H1 (cell line): ENCODE measurements at regions not wholly inside any gene's neighbourhood (a gene's known extent, or its start where the extent isn't known, plus 50 kb on each side); places are given as distances from the start of the nearest gene placed in this dataset.

ENCODE experiments used
- CTCF ChIA-PET: fragments of 300-600 bp; sonication (Branson Sonifier 250); formaldehyde crosslinking; loops from one replicate; lab custom pipeline; 2021; ENCODE audit not compliant: partially characterized antibody; lab: Charles Lee
- POLR2A ChIA-PET: fragments of 300-600 bp; sonication (Branson Sonifier 250); formaldehyde crosslinking; loops from one replicate; lab custom pipeline; 2021; ENCODE audit warnings: inconsistent platforms; ENCODE audit not compliant: partially characterized antibody; lab: Charles Lee
- DNase-seq, 2 experiments: peaks; one replicate each; pipeline versions ENCODE4 v3.0.0 to v3.0.0-alpha.2; 2010 to 2022; ENCODE audit warnings: low spot score in 2 of 2, low read depth in 1 of 2, mixed read lengths in 1 of 2
- FAIRE-seq: peaks from 2 replicates; lab custom pipeline; 2011; peaks lifted over from hg19 to GRCh38; lab: Jason Lieb, UNC
- H2AFZ ChIP-seq: 2 replicates; pipeline ENCODE4 v1.8.1; 2012; ENCODE audit warnings: low read length, inconsistent platforms
- H2AK5ac ChIP-seq: 2 replicates; pipeline ENCODE4 v1.6.1; 2013; ENCODE audit warnings: low read depth, low read length
- H2BK120ac ChIP-seq: replicated peaks from 2 replicates; pipeline ENCODE3; 2013; ENCODE audit warnings: low read depth, low read length, inconsistent platforms
- H2BK12ac ChIP-seq: 2 replicates; pipeline ENCODE4 v1.6.1; 2013; ENCODE audit warnings: low read depth, low read length
- H2BK15ac ChIP-seq: 2 replicates; pipeline ENCODE4 v1.6.1; 2013; ENCODE audit warnings: low read length
- H2BK20ac ChIP-seq: 2 replicates; pipeline ENCODE4 v1.6.1; 2013; ENCODE audit warnings: low read length
- H2BK5ac ChIP-seq: 2 replicates; pipeline ENCODE4 v1.6.1; 2013; ENCODE audit warnings: low read depth, low read length
- H3K14ac ChIP-seq: 2 replicates; pipeline ENCODE4 v1.6.1; 2013; ENCODE audit warnings: inconsistent platforms; ENCODE audit not compliant: insufficient read length
- H3K18ac ChIP-seq: 2 replicates; pipeline ENCODE4 v1.6.1; 2013; ENCODE audit warnings: low read length; ENCODE audit errors: extremely low read depth
- H3K23ac ChIP-seq: 2 replicates; pipeline ENCODE4 v1.6.1; 2013; ENCODE audit warnings: inconsistent platforms; ENCODE audit not compliant: insufficient read length
- H3K23me2 ChIP-seq: 2 replicates; pipeline ENCODE4 v1.6.1; 2013; ENCODE audit warnings: low read depth, low read length
- H3K27ac ChIP-seq: 2 replicates; pipeline ENCODE4 v1.6.1; 2011; ENCODE audit warnings: low read depth, low read length, inconsistent platforms
- H3K27me3 ChIP-seq, 4 experiments: replicated peaks in 1 of 4; 1 replicate in 1 of 4; 2 replicates in 3 of 4; pipeline versions ENCODE4 v1.6.1 to v1.8.1; 2011 to 2013; ENCODE audit warnings: low read length in 3 of 4, mild to moderate bottlenecking in 3 of 4, inconsistent platforms in 2 of 4, mixed read lengths in 2 of 4, moderate library complexity in 1 of 4; ENCODE audit not compliant: control insufficient read depth in 3 of 4, insufficient read depth in 3 of 4; ENCODE audit errors: extremely low read depth in 1 of 4
- H3K36me3 ChIP-seq, 4 experiments: 2 replicates each; pipeline versions ENCODE4 v1.6.1 to v1.8.1; 2011 to 2013; ENCODE audit warnings: mild to moderate bottlenecking in 4 of 4, low read length in 3 of 4, moderate library complexity in 2 of 4, control low read depth in 1 of 4, inconsistent platforms in 1 of 4; ENCODE audit not compliant: insufficient read depth in 4 of 4, control insufficient read depth in 2 of 4
- H3K4ac ChIP-seq: replicated peaks from 2 replicates; pipeline ENCODE3; 2013; ENCODE audit warnings: low read length, low read depth, mixed read lengths, inconsistent platforms; ENCODE audit not compliant: insufficient read length
- H3K4me1 ChIP-seq, 4 experiments: replicated peaks in 1 of 4; 1 replicate in 1 of 4; 2 replicates in 3 of 4; pipeline versions ENCODE4 v1.6.1 to v1.8.1; 2011 to 2013; ENCODE audit warnings: low read length in 3 of 4, inconsistent platforms in 2 of 4, mixed read lengths in 1 of 4; ENCODE audit not compliant: insufficient read depth in 4 of 4, control insufficient read depth in 3 of 4
- H3K4me2 ChIP-seq, 2 experiments: 2 replicates each; pipeline versions ENCODE4 v1.6.1 to v1.8.1; 2011 to 2013; ENCODE audit warnings: low read depth in 2 of 2, low read length in 2 of 2, control low read depth in 1 of 2, inconsistent platforms in 1 of 2, mild to moderate bottlenecking in 1 of 2; ENCODE audit not compliant: insufficient read depth in 1 of 2
- H3K4me3 ChIP-seq, 4 experiments: fragments of 200-600, 300-600 bp in 1 of 4; sonication (generic), shearing (Covaris generic), sonication (Bioruptor Twin) in 1 of 4; 2 replicates each; pipeline versions ENCODE4 v1.5.1 to v1.8.1; 2011 to 2016; ENCODE audit warnings: low read length in 4 of 4, low read depth in 3 of 4, control low read depth in 2 of 4, inconsistent platforms in 2 of 4, mild to moderate bottlenecking in 2 of 4, mixed read lengths in 1 of 4, moderate library complexity in 1 of 4; ENCODE audit not compliant: insufficient read depth in 2 of 4; ENCODE audit errors: extremely low read depth in 1 of 4
- H3K56ac ChIP-seq: replicated peaks from 2 replicates; pipeline ENCODE3; 2013; ENCODE audit warnings: low read depth, mild to moderate bottlenecking, mixed read lengths, low read length, inconsistent platforms; ENCODE audit not compliant: insufficient read length
- H3K79me1 ChIP-seq: 2 replicates; pipeline ENCODE4 v1.6.1; 2013; ENCODE audit warnings: low read depth, low read length, control low read depth
- H3K79me2 ChIP-seq, 2 experiments: 2 replicates each; pipeline versions ENCODE4 v1.6.1 to v1.8.1; 2012 to 2013; ENCODE audit warnings: low read length in 2 of 2, mild to moderate bottlenecking in 2 of 2, inconsistent platforms in 1 of 2; ENCODE audit not compliant: insufficient read depth in 2 of 2, control insufficient read depth in 1 of 2
- H3K9ac ChIP-seq, 4 experiments: replicated peaks in 1 of 4; 1 replicate in 1 of 4; 2 replicates in 3 of 4; pipeline versions ENCODE4 v1.6.1 to v1.8.1; 2011 to 2013; ENCODE audit warnings: low read depth in 3 of 4, low read length in 3 of 4, control low read depth in 2 of 4, mild to moderate bottlenecking in 2 of 4, moderate library complexity in 2 of 4, inconsistent platforms in 1 of 4; ENCODE audit errors: extremely low read depth in 1 of 4
- H3K9me3 ChIP-seq, 2 experiments: 2 replicates each; pipeline versions ENCODE4 v1.6.1 to v1.8.1; 2012 to 2013; ENCODE audit warnings: mild to moderate bottlenecking in 2 of 2, moderate library complexity in 2 of 2, control low read depth in 1 of 2, inconsistent platforms in 1 of 2, low read depth in 1 of 2, low read length in 1 of 2, mixed read lengths in 1 of 2; ENCODE audit not compliant: insufficient read depth in 2 of 2
- H4K20me1 ChIP-seq, 2 experiments: replicated peaks in 1 of 2; 2 replicates each; pipeline versions ENCODE3 to v1.8.1; 2011 to 2013; ENCODE audit warnings: inconsistent platforms in 2 of 2, low read length in 2 of 2, mild to moderate bottlenecking in 1 of 2; ENCODE audit not compliant: insufficient read depth in 2 of 2, control insufficient read depth in 1 of 2
- H4K5ac ChIP-seq: 2 replicates; pipeline ENCODE4 v1.6.1; 2013; ENCODE audit warnings: low read length, low read depth, mixed read lengths, inconsistent platforms; ENCODE audit not compliant: insufficient read length
- H4K8ac ChIP-seq: 2 replicates; pipeline ENCODE4 v1.8.0; 2013; ENCODE audit warnings: mild to moderate bottlenecking, moderate library complexity, low read length, inconsistent platforms; ENCODE audit not compliant: insufficient read depth; ENCODE audit errors: extremely low read depth
- H4K91ac ChIP-seq: replicated peaks from 2 replicates; pipeline ENCODE3; 2013; ENCODE audit warnings: low read length, mixed read lengths, inconsistent platforms; ENCODE audit not compliant: insufficient read length
- ASH2L ChIP-seq: fragments of 200-600, 300-600 bp; sonication (generic); IDR thresholded peaks from one replicate; pipeline ENCODE4 v1.7.1; 2017; ENCODE audit warnings: low read length
- CREB1 ChIP-seq: IDR thresholded peaks from 2 replicates; pipeline ENCODE4 v1.6.1; 2012; ENCODE audit warnings: inconsistent platforms
- GABPA ChIP-seq: IDR thresholded peaks from 2 replicates; pipeline ENCODE4 v1.6.1; 2011; ENCODE audit warnings: mild to moderate bottlenecking, low read length, moderate library complexity, borderline replicate concordance; ENCODE audit not compliant: insufficient read depth
- HDAC2 ChIP-seq, 2 experiments: fragments of 300-600 bp in 1 of 2; sonication (generic) in 1 of 2; IDR thresholded peaks; 2 replicates each; pipeline ENCODE4 v1.6.1; 2011 to 2012; ENCODE audit warnings: low read depth in 2 of 2, low read length in 2 of 2, mild to moderate bottlenecking in 2 of 2, moderate library complexity in 2 of 2, borderline replicate concordance in 1 of 2, inconsistent platforms in 1 of 2
- NRF1 ChIP-seq: IDR thresholded peaks from 2 replicates; pipeline ENCODE4 v1.6.1; 2011; ENCODE audit warnings: mild to moderate bottlenecking, low read depth, low read length, improper control_type of control experiment
- RAD21 ChIP-seq, 2 experiments: IDR thresholded peaks in 1 of 2; conservative IDR thresholded peaks in 1 of 2; 2 replicates each; pipeline ENCODE4 v1.6.1; 2011; ENCODE audit warnings: low read depth in 2 of 2, low read length in 2 of 2, improper control_type of control experiment in 1 of 2, inconsistent platforms in 1 of 2, mild to moderate bottlenecking in 1 of 2, moderate library complexity in 1 of 2
- SAP30 ChIP-seq: fragments of 300-600 bp; sonication (generic); IDR thresholded peaks from 2 replicates; pipeline ENCODE4 v1.7.1; 2012; ENCODE audit warnings: low read length, moderate library complexity, mild to moderate bottlenecking, inconsistent platforms; ENCODE audit not compliant: insufficient read depth, insufficient replicate concordance
- SUZ12 ChIP-seq: fragments of 200-600 bp; sonication (generic); IDR thresholded peaks from 2 replicates; pipeline ENCODE4 v1.6.1; 2012; ENCODE audit warnings: mild to moderate bottlenecking, inconsistent platforms, low read length, moderate library complexity, mixed read lengths
- WGBS, 2 experiments: shearing (Covaris generic) in 1 of 2; methylation state at CpG; one replicate each; pipeline versions ENCODE4 v1.1.6 to v1.1.7; 2013 to 2015; ENCODE audit warnings: low lambda C conversion rate in 2 of 2, mixed read lengths in 2 of 2, inconsistent platforms in 1 of 2, low coverage in 1 of 2, missing lambda C conversion rate in 1 of 2; ENCODE audit not compliant: insufficient replicate concordance in 2 of 2, insufficient coverage in 1 of 2, insufficient read length in 1 of 2; ENCODE audit errors: extremely low coverage in 1 of 2, missing lambda C conversion rate in 1 of 2; 5-methylcytosine and 5-hydroxymethylcytosine counted together
- TF ChIP-seq, protein P1 (sequence below): IDR thresholded peaks from 2 replicates; pipeline ENCODE4 v1.6.1; 2012; ENCODE audit warnings: inconsistent platforms
- TF ChIP-seq, protein P2 (sequence below): IDR thresholded peaks from 2 replicates; pipeline ENCODE4 v1.6.1; 2012; ENCODE audit warnings: inconsistent platforms

DNA sequence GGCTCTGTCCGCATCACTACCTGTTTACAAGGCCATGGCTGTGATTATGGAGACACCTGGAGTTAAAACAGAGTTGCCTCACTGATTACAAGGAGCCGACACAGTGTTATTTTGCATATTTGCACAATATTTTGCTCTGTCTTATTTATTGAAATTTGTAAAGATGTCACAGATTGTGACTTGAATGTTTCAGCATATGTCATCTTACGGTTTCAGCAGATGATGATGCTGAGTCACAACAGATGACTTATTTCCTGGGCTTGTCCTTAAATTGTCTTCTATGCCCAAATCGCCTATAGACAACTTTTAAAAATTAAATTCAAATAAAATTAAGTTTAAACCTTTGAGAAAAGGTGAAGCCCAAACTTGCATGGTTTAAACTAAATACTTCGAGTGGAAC lies 87.1 kb upstream of the INPP4B start:
- 95% methylated on average over 5 of the region's 5 CpGs; no CpG with 5 or more reads in 1 of the 2 experiments for WGBS, 2 experiments
- FAIRE-seq, result no peak
- no peak overlapping the region for H3K4me2 ChIP-seq

More for the DNA sequence above, 87.1 kb upstream of the INPP4B start:
- no peak overlapping the region for H4K8ac ChIP-seq
- no peaks in the 10 kb centered on the region for H4K20me1 ChIP-seq
- no peak for DNase-seq
- H3K4me3 ChIP-seq, result no peak overlapping the region
- no peak overlapping the region for H3K23ac ChIP-seq
- H2AK5ac ChIP-seq, result no peak overlapping the region
- H3K79me2 ChIP-seq, result no peaks in the 10 kb centered on the region
- H3K27me3 ChIP-seq, result no peaks in the 10 kb centered on the region
- H3K56ac ChIP-seq, result no peak overlapping the region
- H2BK120ac ChIP-seq, result no peak overlapping the region
- H2BK5ac ChIP-seq, result no peak overlapping the region
- H3K23me2 ChIP-seq, result no peaks in the 10 kb centered on the region
- H2BK20ac ChIP-seq, result no peak overlapping the region
- H3K18ac ChIP-seq, result no peak overlapping the region
- no peaks in the 10 kb centered on the region for H3K79me1 ChIP-seq
- TF ChIP-seq CREB1, result no peak
- TF ChIP-seq, protein P1, sequence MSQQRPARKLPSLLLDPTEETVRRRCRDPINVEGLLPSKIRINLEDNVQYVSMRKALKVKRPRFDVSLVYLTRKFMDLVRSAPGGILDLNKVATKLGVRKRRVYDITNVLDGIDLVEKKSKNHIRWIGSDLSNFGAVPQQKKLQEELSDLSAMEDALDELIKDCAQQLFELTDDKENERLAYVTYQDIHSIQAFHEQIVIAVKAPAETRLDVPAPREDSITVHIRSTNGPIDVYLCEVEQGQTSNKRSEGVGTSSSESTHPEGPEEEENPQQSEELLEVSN, result no peak
- no peak for TF ChIP-seq NRF1
- no peak for TF ChIP-seq SAP30
- no peak for TF ChIP-seq HDAC2 (IDR thresholded peaks at IDR 0.05; ENCODE audit: borderline replicate concordance in 1 of 2, low read depth in 2 of 2, low read length in 2 of 2)
- no peak for TF ChIP-seq ASH2L
- TF ChIP-seq GABPA, result no peak
- no peak; a peak in 1 of 4 replicates for TF ChIP-seq RAD21 (IDR thresholded peaks at IDR 0.05 in 1 of 2, conservative IDR thresholded peaks at IDR 0.05 in 1 of 2; ENCODE audit: low read depth in 2 of 2, low read length in 2 of 2)
- TF ChIP-seq, protein P2, sequence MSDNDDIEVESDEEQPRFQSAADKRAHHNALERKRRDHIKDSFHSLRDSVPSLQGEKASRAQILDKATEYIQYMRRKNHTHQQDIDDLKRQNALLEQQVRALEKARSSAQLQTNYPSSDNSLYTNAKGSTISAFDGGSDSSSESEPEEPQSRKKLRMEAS, result no peak
- TF ChIP-seq SUZ12, result no peak
- 0 out of 2 replicates have a peak overlapping the region, but pooled peaks have one; percentile 51 for H2AFZ ChIP-seq
- H3K9ac ChIP-seq, result no peak overlapping the region
- H3K4me1 ChIP-seq, result no peaks in the 10 kb centered on the region
- no peak overlapping the region for H2BK15ac ChIP-seq
- ChIA-PET CTCF (no interaction called here), POLR2A (no interaction called here)
- H3K27ac ChIP-seq, result no peak overlapping the region
- no peaks in the 10 kb centered on the region for H3K9me3 ChIP-seq
- H3K14ac ChIP-seq, result no peak overlapping the region
- no peak overlapping the region for H3K4ac ChIP-seq
- H4K91ac ChIP-seq, result no peak overlapping the region
- no peak overlapping the region for H4K5ac ChIP-seq
- H2BK12ac ChIP-seq, result no peak overlapping the region
- no peaks in the 10 kb centered on the region for H3K36me3 ChIP-seq
